NB4 (cell line): ENCODE measurements at regions not wholly inside any gene's neighbourhood (a gene's known extent, or its start where the extent isn't known, plus 50 kb on each side); places are given as distances from the start of the nearest gene placed in this dataset.

Experiments
- CTCF ChIP-seq: IDR thresholded peaks from one replicate; pipeline ENCODE4 v1.5.1; 2012; ENCODE audit warnings: low read depth, low read length
- MAX ChIP-seq: IDR thresholded peaks from 2 replicates; pipeline ENCODE4 v1.6.1; 2011; ENCODE audit warnings: low read depth, low read length
- POLR2A ChIP-seq: IDR thresholded peaks from 2 replicates; pipeline ENCODE4 v1.6.1; 2011; ENCODE audit warnings: mild to moderate bottlenecking; ENCODE audit not compliant: insufficient read length; ENCODE audit errors: extremely low read depth

DNA sequence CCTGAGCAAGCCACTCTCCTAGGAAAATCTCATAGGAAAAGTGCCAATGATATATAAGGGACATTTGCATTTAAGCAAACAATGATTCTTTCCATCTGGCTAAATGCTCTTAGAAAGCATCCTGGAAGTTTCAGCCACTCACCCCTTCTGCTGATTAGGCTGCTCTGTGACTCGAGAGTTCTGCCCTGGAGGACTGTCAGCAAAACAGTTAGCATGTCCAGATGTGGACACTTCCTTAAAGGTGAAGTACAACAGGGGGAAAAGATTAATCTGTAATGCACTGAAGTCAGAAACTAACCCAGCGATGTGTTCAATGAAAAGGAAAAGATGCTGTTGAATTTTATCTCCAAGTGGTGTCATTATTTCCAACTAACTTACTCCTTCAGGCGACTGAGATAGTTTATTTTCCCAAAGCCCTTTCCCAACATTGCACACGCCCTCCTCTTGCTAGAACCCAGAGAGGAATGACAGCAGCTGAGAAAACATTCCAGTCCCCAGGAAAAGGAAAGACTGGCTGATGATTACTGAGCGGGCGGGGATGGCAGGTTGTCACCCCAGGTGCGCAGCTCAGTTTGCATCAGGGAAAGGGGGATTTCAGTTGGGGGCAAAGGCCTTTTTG lies 214.0 kb downstream of the SS18 start:
- no peak for TF ChIP-seq CTCF
- TF ChIP-seq MAX: no peak
- no peak for TF ChIP-seq POLR2A
